ENCODE measurements at regions not wholly inside any gene's neighbourhood (a gene's known extent, or its start where the extent isn't known, plus 50 kb on each side); places are given as distances from the start of the nearest gene placed in this dataset.
"Not testable (repeated sequence)": the region's sequence is repeated elsewhere in the genome, so short reads cannot be mapped to it uniquely, and the experiment has no call there.

DNA sequence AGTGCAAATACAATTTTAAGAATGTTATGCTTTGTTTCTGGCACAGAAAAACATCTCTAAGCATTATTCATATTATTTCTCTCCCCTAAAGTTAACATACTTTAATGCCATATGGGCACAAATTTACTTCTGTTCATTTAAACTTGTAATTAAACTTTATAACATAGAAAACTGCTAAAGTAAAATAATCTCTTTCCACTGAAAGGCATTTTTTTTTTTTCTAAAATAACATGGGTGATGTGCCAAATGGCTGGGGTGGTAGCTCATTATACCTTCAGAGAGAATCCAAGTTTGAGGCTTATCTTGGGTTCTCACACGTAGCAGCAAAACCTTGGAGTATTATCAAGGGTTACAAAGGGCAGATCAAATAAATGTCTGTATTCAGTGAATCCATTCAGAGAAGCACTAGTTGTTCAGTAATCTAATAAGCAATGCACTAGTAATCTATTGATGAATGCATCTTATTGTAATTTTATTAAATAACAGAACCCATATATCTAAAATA is 257.6 kb upstream of the POU5F2 start:
- Mint-ChIP-seq H3K27ac (no peak overlapping the region), H3K9me3 (peaks cover 14% of the 10 kb centered on the region), H3K4me3 (no peak overlapping the region), H3K36me3 (ENCODE audit: low read depth) (peaks cover 10% of the 10 kb centered on the region), H3K4me1 (ENCODE audit: low read depth) (peaks cover 3% of the 10 kb centered on the region), H3K27me3 (ENCODE audit: low read depth) (no peaks in the 10 kb centered on the region)

DNA sequence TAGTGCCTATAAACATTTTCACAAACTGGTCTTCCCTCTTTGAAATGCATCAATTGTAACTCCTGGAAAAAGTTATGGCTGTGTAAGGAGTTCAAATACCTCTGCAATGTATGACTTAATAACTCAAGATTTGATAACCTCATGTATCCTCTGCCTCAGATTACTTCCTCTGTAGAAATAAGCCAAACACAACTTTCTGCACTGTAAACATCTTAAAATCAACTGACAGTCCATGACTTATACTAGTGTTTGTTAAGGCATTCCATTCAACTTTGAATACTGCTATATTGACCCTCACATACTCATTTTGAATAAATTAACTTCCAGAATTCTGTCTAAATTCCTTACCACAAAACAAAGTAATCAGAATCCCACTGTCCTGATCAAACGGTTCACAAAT is 256.2 kb upstream of the POU5F2 start:
- Mint-ChIP-seq H3K9me3 (peaks cover 14% of the 10 kb centered on the region), H3K4me3 (no peak overlapping the region), H3K36me3 (ENCODE audit: low read depth) (peaks cover 10% of the 10 kb centered on the region), H3K4me1 (ENCODE audit: low read depth) (peaks cover 3% of the 10 kb centered on the region), H3K27ac (no peak overlapping the region), H3K27me3 (ENCODE audit: low read depth) (no peaks in the 10 kb centered on the region)

DNA sequence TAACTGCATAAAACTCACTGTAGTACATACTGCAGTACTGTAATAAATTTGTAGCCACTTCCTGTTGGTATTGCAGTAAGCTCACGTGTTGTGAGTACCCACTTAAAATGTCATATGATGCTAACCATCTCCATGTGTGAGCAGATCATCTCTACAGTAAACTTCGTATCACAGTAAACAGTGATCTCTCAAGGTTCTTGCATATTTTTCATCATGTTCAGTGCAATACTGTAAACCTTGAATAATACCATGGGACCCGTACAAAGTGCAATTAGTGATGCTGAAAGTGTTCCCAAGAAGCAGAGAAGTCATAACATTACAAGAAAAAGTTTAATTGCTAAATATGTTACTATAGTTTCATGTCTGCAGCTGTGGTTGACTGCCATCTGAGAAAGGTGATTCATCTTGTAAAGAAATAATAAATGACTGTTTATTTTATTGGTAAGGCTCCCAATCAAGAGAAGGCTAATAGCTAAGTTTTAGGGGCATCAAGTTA is 253.8 kb upstream of the POU5F2 start:
- Mint-ChIP-seq H3K9me3 (no peaks in the 10 kb centered on the region), H3K36me3 (ENCODE audit: low read depth) (no peaks in the 10 kb centered on the region), H3K27ac (no peak overlapping the region), H3K4me3 (no peak overlapping the region), H3K27me3 (ENCODE audit: low read depth) (no peaks in the 10 kb centered on the region), H3K4me1 (ENCODE audit: low read depth) (peaks cover 3% of the 10 kb centered on the region)

DNA sequence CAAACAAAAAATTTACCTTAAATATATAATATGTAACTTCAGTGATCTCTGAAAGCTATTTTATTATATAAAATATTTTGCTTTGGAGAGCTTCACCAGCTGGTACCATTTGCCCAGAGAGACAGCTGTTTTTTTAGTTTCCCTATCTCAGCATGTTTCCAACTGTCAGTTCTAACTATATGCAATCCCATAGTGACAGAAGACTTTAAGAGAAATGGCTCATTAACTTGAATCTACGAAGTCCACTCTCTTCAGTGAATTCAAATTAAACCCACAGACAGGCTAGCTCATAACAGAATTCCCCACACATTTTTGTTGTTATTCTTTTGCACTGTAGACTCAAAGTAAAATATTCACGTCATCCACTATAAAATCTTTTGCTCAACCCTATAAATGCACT is 251.8 kb upstream of the POU5F2 start:
- no peak overlapping the region for H3K4me3 Mint-ChIP-seq
- no peaks in the 10 kb centered on the region for H3K27me3 Mint-ChIP-seq (ENCODE audit: low read depth)
- H3K27ac Mint-ChIP-seq: no peak overlapping the region
- H3K36me3 Mint-ChIP-seq (ENCODE audit: low read depth): no peaks in the 10 kb centered on the region
- H3K9me3 Mint-ChIP-seq: no peaks in the 10 kb centered on the region
- H3K4me1 Mint-ChIP-seq (ENCODE audit: low read depth): peaks cover 3% of the 10 kb centered on the region

DNA sequence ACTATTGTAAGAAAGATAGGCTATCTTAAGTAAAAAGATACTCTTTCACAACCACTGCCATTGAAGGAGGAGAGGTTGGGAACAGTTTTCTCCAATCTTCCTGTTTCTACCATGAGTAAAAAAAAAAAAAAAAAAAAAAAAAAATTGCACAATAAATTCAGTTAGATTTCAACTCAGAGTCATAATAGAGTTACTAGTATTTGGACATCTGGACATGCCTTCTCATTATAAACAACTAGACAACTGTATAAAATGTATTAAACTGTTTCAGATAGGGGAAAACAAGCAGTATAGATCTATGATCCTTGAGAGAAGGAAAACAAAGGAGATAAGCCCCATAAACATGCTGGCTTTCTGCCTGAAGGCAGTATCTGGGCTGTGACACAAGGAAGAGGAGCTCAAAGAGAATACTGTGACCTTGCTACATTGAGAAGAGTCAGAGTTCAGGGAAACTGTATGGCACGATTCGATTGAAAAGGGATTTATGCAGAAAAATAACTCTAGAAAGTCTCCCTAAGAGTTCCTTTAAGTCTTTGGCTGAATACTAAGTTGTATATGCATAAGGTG is 249.2 kb upstream of the POU5F2 start:
- H3K27me3 Mint-ChIP-seq (ENCODE audit: low read depth): no peaks in the 10 kb centered on the region
- H3K27ac Mint-ChIP-seq: no peak overlapping the region
- H3K4me3 Mint-ChIP-seq: no peak overlapping the region
- H3K36me3 Mint-ChIP-seq (ENCODE audit: low read depth): no peaks in the 10 kb centered on the region
- peaks cover 3% of the 10 kb centered on the region for H3K4me1 Mint-ChIP-seq (ENCODE audit: low read depth)
- H3K9me3 Mint-ChIP-seq: peaks cover 8% of the 10 kb centered on the region

DNA sequence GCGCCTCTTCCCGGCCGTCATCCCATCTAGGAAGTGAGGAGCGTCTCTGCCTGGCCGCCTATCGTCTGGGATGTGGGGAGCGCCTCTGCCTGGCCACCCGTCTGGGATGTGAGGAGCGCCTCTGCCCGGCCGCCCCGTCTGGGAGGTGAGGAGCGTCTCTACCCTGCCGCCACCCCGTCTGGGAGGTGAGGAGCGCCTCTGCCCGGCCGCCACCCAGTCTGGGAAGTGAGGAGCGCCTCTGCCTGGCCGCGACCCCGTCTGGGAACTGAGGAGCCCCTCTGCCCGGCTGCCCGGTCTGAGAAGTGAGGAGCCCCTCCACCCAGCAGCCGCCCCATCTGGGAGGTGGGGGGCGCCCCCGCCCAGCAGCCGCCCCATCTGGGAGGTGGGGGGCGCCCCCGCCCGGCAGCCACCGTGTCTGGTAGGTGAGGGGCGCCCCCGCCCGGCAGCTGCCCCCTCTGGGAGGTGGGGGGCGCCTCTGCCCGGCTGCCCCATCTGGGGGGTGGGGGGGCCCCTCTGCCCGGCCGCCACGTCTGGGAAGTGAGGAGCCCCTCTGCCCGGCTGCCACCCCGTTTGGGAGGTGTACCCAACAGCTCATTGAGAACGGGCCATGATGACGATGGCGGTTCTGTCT is 244.7 kb upstream of the POU5F2 start:
- H3K27me3 Mint-ChIP-seq (ENCODE audit: low read depth); H3K4me1 Mint-ChIP-seq (ENCODE audit: low read depth); H3K4me3 Mint-ChIP-seq; H3K36me3 Mint-ChIP-seq (ENCODE audit: low read depth); H3K9me3 Mint-ChIP-seq; H3K27ac Mint-ChIP-seq: not testable (repeated sequence)

DNA sequence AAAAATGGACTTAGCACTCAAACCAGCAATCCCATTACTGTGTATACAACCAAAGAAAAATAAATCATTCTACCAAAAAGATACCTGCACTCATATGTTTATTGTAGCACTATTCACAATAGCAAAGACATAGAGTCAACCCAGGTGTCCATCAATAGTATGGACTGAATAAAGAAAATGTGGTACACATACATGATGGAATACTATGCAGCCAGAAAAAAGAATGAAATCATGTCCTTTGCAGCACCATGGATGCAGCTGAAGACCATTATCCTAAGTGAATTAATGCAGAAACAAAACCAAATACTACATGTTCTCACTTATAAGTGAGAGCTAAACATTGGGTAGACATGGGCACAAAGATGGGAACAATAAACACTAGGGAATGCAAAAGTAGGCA is 236.8 kb upstream of the POU5F2 start:
- Mint-ChIP-seq H3K36me3 (ENCODE audit: low read depth) (peaks cover 11% of the 10 kb centered on the region), H3K4me1 (ENCODE audit: low read depth) (no peaks in the 10 kb centered on the region), H3K4me3 (no peak overlapping the region), H3K27ac (no peak overlapping the region), H3K9me3 (peaks cover 39% of the 10 kb centered on the region), H3K27me3 (ENCODE audit: low read depth) (no peaks in the 10 kb centered on the region)

DNA sequence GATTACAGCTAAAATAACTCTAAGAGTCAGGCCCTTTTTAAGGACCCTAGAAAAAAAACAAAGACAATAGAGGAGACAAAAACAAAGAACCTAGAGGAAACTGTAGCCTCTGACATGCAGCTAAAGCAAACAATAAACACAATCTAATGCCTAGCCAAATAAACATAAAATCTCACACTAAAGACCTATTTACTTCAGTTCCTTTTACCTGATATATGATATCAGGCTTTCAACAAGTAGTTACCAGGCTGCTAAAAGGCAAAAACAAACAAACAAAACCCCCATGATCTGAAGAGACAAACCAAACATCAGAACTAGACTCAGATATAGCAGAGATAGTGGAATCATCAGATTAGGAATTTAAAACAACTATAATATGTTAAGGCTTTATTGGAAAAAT is 226.5 kb upstream of the POU5F2 start:
- no peak overlapping the region for H3K4me3 Mint-ChIP-seq
- H3K27ac Mint-ChIP-seq: no peak overlapping the region
- H3K36me3 Mint-ChIP-seq (ENCODE audit: low read depth): peaks cover 2% of the 10 kb centered on the region
- H3K27me3 Mint-ChIP-seq (ENCODE audit: low read depth): no peaks in the 10 kb centered on the region
- H3K9me3 Mint-ChIP-seq: no peaks in the 10 kb centered on the region
- no peaks in the 10 kb centered on the region for H3K4me1 Mint-ChIP-seq (ENCODE audit: low read depth)

DNA sequence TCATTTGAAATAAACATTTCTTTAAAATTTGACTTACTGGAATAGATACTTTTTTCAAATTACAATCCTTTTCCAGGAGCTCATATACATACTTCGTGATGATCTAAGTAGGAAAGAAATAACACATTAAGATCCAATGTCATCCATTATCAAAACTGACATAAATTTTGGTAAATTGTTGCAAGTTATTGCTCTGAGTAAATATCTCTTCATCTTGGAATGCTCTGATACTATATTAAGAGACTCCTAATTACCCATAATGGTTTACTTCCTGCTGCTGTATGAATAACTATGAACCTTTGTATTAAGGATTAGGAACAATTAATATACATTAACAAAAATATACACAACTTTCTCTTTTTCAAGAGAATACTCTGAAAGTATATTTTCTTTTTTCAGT is 223.0 kb upstream of the POU5F2 start:
- Mint-ChIP-seq H3K27ac (no peak overlapping the region), H3K4me3 (no peak overlapping the region), H3K36me3 (ENCODE audit: low read depth) (peaks cover 2% of the 10 kb centered on the region), H3K9me3 (no peaks in the 10 kb centered on the region), H3K27me3 (ENCODE audit: low read depth) (no peaks in the 10 kb centered on the region), H3K4me1 (ENCODE audit: low read depth) (no peaks in the 10 kb centered on the region)

DNA sequence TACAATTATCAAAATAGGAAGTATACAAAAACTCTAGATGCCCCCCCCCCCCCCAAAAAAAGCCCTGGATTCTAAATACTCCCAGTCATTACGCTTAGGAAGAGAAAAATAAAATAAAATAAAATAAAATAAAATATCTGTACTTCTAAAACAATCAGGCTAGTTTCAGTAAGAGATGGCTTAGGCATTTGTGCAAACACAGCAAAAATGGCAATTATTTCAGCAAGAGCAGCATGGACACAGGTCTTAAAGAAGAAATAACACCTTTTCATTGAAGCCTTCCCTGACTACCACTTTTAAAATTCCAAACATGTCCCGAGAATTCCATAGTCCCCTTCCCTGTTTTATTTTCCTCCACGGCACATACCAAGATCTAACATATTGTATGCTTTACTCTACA is 218.6 kb upstream of the POU5F2 start:
- Mint-ChIP-seq H3K9me3 (no peaks in the 10 kb centered on the region), H3K36me3 (ENCODE audit: low read depth) (no peaks in the 10 kb centered on the region), H3K27me3 (ENCODE audit: low read depth) (no peaks in the 10 kb centered on the region), H3K27ac (no peak overlapping the region), H3K4me3 (no peak overlapping the region), H3K4me1 (ENCODE audit: low read depth) (no peaks in the 10 kb centered on the region)

DNA sequence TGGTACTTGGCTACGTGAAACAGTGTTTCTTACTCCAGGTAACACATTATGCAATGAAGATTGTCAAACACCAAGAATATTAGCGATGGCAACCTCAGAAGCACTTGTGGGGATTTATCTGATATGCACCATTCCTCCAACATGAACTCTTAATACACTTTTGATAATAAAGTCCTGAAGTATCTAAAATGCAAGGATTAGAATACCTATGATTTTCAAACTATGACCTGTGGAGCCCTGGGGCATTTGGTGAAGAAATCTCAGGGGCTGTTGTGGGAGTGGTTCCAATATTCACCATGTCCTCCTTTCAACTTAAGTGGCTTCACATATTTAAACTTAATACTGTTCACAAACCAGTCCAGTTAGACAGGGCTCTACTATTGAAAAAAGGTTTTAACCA is 214.6 kb upstream of the POU5F2 start:
- Mint-ChIP-seq H3K4me3 (no peak overlapping the region), H3K9me3 (no peaks in the 10 kb centered on the region), H3K27me3 (ENCODE audit: low read depth) (no peaks in the 10 kb centered on the region), H3K4me1 (ENCODE audit: low read depth) (no peaks in the 10 kb centered on the region), H3K27ac (no peak overlapping the region), H3K36me3 (ENCODE audit: low read depth) (peaks cover 2% of the 10 kb centered on the region)

DNA sequence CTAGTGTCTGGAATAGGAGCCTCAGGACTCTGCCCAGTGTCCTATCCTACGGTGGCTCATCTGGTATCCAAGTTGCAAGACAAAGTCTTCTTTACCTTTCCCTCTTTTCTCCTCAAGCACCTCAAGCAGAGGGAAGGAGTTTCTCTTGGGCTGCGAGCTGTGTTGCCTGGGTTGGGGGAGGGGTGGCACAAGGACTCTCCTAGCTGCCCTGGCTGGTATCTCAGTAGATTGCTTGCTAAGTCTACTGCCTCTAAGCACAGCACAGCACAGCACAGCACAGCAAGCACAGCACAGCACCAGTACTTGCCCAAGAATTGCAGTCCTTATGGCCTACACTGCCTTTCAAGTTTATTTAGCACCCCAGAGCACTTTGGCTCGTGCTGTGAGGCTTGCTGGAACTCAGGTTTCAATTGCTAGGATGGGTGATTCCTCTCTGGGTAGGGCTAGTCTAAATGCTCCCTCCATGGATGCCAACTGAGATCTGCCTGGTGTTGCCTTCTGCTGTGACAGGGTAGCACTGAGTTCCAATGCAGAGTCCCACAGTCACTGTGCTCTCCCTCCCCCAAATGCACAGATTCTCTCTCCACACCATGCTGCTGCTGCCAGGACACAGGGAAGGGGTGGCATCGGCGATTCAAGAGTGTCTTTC is 213.1 kb upstream of the POU5F2 start:
- no peak overlapping the region for H3K27ac Mint-ChIP-seq
- no peaks in the 10 kb centered on the region for H3K27me3 Mint-ChIP-seq (ENCODE audit: low read depth)
- no peak overlapping the region for H3K4me3 Mint-ChIP-seq
- no peaks in the 10 kb centered on the region for H3K9me3 Mint-ChIP-seq
- H3K4me1 Mint-ChIP-seq (ENCODE audit: low read depth): no peaks in the 10 kb centered on the region
- peaks cover 2% of the 10 kb centered on the region for H3K36me3 Mint-ChIP-seq (ENCODE audit: low read depth)

DNA sequence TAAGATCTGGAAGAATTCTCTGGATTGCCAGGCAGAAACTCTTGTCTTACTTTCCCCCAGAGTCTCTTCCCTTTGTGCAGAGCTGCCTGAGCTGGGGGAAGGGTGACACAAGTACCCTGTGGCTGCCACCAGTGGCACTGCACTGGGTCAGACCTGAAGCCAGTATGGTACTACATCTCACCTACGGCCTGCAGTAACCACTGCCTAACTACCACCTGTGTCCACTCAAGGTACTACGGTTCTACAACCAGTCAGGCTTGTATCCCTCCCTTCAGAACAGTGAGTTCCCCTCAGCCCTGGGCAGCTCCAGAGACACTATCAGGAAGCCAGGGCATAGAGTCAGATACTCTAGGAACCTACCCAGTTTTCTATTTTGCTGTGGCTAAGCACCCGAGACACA is 212.0 kb upstream of the POU5F2 start:
- H3K9me3 Mint-ChIP-seq: no peaks in the 10 kb centered on the region
- H3K27me3 Mint-ChIP-seq (ENCODE audit: low read depth): no peaks in the 10 kb centered on the region
- H3K4me3 Mint-ChIP-seq: no peak overlapping the region
- H3K36me3 Mint-ChIP-seq (ENCODE audit: low read depth): peaks cover 2% of the 10 kb centered on the region
- H3K4me1 Mint-ChIP-seq (ENCODE audit: low read depth): no peaks in the 10 kb centered on the region
- H3K27ac Mint-ChIP-seq: no peak overlapping the region

DNA sequence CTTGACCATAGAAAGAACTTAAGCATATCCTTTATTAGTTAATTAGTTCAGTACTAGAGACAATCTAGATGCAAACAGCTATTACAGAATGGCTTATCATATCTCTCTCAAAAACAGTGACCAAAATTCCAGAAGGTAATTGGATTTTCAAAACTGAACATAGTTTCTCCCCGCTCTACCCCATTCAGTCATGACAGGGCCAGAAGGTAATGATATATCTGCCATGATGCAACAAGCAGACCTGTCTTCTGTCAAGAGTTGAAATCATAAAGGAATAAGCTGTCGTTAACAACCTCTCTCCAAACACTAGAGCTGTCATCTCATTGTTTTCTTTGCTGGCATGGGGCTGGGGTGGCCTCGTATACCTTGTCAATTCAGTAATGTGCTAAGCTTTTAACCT is 200.5 kb upstream of the POU5F2 start:
- Mint-ChIP-seq H3K9me3 (no peaks in the 10 kb centered on the region), H3K36me3 (ENCODE audit: low read depth) (no peaks in the 10 kb centered on the region), H3K4me1 (ENCODE audit: low read depth) (peaks cover 4% of the 10 kb centered on the region), H3K27ac (no peak overlapping the region), H3K4me3 (no peak overlapping the region), H3K27me3 (ENCODE audit: low read depth) (no peaks in the 10 kb centered on the region)

DNA sequence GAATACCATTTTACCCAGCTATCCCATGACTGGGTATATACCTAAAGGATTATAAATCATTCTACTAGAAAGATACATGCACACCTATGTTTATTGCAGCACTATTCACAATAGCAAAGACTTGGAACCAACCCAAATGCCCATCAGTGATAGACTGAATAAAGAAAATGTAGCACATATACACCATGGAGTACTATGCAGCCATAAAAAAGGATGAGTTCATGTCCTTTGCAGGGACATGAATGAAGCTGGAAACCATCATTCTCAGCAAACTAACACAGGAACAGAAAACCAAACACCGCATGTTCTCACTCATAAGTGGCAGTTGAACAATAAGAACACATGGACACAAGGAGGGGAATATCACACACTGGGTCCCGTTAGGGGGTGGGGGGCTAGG is 191.9 kb upstream of the POU5F2 start:
- H3K4me3 Mint-ChIP-seq; H3K9me3 Mint-ChIP-seq; H3K27ac Mint-ChIP-seq; H3K27me3 Mint-ChIP-seq (ENCODE audit: low read depth); H3K4me1 Mint-ChIP-seq (ENCODE audit: low read depth); H3K36me3 Mint-ChIP-seq (ENCODE audit: low read depth): not testable (repeated sequence)
